ENCODE measurements at regions not wholly inside any gene's neighbourhood (a gene's known extent, or its start where the extent isn't known, plus 50 kb on each side); places are given as distances from the start of the nearest gene placed in this dataset.

DNA sequence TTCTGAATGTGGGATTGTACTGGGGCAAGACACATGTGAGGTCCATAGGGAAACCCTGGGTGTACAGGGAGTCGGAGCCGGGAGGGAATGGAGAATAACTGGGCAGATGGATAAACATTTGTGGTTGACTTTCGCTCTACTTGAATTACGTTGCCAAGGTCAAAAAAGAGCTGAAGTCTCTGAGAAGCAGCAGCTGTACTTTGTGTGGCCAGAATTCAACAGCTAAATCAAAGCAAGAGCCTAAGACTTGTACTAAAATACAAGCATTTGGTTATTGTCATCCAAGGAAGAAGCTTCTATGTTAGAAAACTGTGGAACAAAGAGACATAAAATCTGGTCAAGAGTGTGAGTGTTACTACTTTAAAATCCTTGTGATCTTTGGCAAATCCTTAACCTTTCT lies 457.2 kb downstream of the ARL4A start:
- Mint-ChIP-seq H3K9me3 (peaks cover 0 to 5% (median under 1%) of the 10 kb centered on the region in 6 donors), H3K4me3 (no peak overlapping the region), H3K36me3 (no peaks in the 10 kb centered on the region), H3K27ac (no peak overlapping the region), H3K27me3 (ENCODE audit: low read depth in 3 of 3) (peaks cover 0 to 3% (median 0%) of the 10 kb centered on the region in 3 donors), H3K4me1 (no peaks in the 10 kb centered on the region)
- no peak for DNase-seq

DNA sequence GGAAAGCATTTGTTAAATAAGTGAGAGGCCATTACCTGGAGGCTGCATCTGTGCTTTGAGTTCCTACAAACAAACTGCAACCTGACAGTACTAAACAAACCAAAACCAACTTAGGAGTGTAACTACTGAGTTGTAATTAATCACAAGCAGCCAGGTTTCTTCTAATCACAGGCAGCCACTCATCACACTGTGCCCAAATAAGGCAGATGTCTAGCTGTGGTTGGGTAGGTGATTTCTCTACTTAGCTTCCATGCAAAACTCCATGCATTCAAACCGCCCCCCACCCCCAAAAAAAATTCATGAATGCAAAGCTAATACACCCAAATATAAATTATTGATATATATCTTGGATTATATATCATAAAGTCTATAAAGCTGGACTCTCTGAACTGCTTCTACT lies 461.1 kb downstream of the ARL4A start:
- Mint-ChIP-seq H3K36me3 (no peaks in the 10 kb centered on the region), H3K9me3 (peaks cover 0 to 5% (median under 1%) of the 10 kb centered on the region in 6 donors), H3K4me1 (no peaks in the 10 kb centered on the region), H3K4me3 (no peak overlapping the region), H3K27ac (no peak overlapping the region), H3K27me3 (ENCODE audit: low read depth in 3 of 3) (peaks cover 0 to 3% (median 0%) of the 10 kb centered on the region in 3 donors)
- no peak for DNase-seq

DNA sequence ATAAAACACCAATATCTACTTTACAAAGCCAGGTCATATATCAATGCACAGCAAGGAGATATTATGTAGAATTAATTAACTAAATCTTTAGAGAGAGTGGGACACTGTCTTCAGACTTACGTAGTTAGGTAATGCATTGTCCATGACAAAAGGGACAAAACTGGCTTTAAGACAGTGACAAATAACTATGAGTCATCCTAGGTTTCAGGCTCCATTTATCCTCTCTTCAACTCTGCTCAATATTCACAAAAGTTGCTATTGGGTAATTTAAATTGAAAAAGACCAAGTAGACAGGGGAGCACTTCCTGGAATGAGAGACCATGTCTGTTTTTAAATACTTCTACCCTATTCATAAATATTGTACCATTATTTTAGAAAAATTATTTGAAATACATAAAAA lies 464.5 kb downstream of the ARL4A start:
- DNase-seq: no peak
- Mint-ChIP-seq H3K4me1 (no peaks in the 10 kb centered on the region), H3K4me3 (no peak overlapping the region), H3K36me3 (no peaks in the 10 kb centered on the region), H3K27me3 (ENCODE audit: low read depth in 3 of 3) (peaks cover 0 to 3% (median 0%) of the 10 kb centered on the region in 3 donors), H3K9me3 (no peaks in the 10 kb centered on the region), H3K27ac (no peak overlapping the region)

DNA sequence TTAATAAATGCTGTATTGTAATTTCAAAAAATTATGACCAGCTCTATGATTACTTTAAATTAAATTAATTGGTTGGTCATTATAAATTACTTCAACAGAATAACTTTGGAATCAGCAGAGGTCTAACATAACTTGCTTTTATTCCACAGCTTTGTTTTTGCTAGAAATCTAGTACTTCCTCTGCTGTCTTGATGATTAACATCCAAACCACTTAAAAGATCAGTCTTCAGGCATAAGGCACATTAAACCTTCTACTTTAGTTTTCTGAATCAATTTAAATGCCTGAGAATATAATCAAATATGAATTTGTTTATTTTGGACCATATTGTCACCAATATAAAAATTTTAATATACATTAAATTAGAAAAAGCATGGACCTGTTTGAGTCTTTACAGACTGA lies 465.3 kb downstream of the ARL4A start:
- no peaks in the 10 kb centered on the region for H3K9me3 Mint-ChIP-seq
- no peak overlapping the region for H3K27ac Mint-ChIP-seq
- no peak for DNase-seq
- peaks cover 0 to 3% (median 0%) of the 10 kb centered on the region in 3 donors for H3K27me3 Mint-ChIP-seq (ENCODE audit: low read depth in 3 of 3)
- H3K4me3 Mint-ChIP-seq: no peak overlapping the region
- no peaks in the 10 kb centered on the region for H3K36me3 Mint-ChIP-seq
- no peaks in the 10 kb centered on the region for H3K4me1 Mint-ChIP-seq

DNA sequence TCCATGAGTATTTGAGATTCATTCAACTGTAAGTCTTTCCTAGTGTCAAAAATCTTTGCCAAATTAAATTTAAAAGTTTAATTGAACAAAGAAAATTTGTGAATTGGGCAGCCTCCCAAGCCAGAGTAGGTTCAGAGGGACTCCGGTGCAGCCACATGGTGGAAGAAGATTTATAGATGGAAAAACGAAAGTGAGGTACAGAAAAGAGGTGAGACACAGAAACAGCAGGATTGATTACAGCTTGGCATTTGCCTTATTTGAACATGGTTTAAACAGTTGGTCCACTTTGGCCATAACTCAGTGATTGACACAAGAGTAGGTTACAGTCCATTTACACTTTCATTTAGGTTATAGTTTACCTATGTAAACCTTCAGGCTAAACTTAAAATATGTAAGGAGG lies 465.8 kb downstream of the ARL4A start:
- Mint-ChIP-seq H3K4me3 (no peak overlapping the region), H3K27ac (no peak overlapping the region), H3K4me1 (no peaks in the 10 kb centered on the region)

DNA sequence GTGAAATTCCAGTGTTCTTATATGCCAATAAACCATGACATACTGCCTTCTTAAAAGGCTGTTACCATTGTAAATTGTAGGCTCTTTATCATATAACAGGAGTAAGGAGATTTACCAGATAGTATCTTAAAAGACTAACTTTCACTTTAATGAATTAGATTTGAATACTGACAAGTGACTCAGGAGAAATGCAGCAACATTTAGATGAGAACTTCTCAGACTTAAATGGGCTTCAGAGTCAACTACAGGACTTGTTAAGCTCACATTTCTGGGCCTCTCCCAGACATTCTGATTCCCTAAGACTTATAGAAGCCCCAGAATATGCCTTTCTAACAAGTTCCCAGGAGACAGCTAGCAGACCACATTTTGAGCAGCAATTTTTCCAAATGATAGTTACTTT lies 466.3 kb downstream of the ARL4A start:
- peaks cover 0 to 3% (median 0%) of the 10 kb centered on the region in 3 donors for H3K27me3 Mint-ChIP-seq (ENCODE audit: low read depth in 3 of 3)
- no peak overlapping the region for H3K27ac Mint-ChIP-seq
- DNase-seq: no peak
- no peaks in the 10 kb centered on the region for H3K9me3 Mint-ChIP-seq
- no peaks in the 10 kb centered on the region for H3K4me1 Mint-ChIP-seq
- H3K36me3 Mint-ChIP-seq: no peaks in the 10 kb centered on the region
- H3K4me3 Mint-ChIP-seq: no peak overlapping the region

More for the DNA sequence above, 465.8 kb downstream of the ARL4A start:
- no peaks in the 10 kb centered on the region for H3K9me3 Mint-ChIP-seq
- DNase-seq: no peak
- H3K27me3 Mint-ChIP-seq (ENCODE audit: low read depth in 3 of 3): peaks cover 0 to 3% (median 0%) of the 10 kb centered on the region in 3 donors
- H3K36me3 Mint-ChIP-seq: no peaks in the 10 kb centered on the region

DNA sequence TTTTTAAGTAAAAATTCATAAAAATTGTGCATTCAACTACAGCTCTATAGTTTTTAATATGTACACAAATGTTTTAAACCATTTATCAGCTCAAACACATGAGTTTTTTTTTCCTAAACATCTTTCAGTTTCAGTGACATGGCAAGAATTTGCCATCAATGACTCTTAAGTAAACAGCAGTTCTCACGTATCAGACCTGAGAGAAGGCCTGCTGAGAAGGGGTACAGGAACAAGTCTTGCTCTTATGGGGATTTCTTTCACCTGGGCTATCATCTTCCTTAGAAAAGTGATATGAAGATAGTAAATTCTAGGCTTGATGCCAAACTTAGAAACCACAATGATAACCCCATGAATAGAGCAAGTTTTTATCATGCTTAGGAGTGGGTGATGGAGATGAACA lies 467.8 kb downstream of the ARL4A start:
- Mint-ChIP-seq H3K9me3 (peaks cover 0 to 5% (median 0%) of the 10 kb centered on the region in 6 donors), H3K4me1 (no peaks in the 10 kb centered on the region), H3K36me3 (no peaks in the 10 kb centered on the region), H3K27me3 (ENCODE audit: low read depth in 3 of 3) (peaks cover 0 to 3% (median 0%) of the 10 kb centered on the region in 3 donors), H3K27ac (no peak overlapping the region), H3K4me3 (no peak overlapping the region)
- no peak for DNase-seq

DNA sequence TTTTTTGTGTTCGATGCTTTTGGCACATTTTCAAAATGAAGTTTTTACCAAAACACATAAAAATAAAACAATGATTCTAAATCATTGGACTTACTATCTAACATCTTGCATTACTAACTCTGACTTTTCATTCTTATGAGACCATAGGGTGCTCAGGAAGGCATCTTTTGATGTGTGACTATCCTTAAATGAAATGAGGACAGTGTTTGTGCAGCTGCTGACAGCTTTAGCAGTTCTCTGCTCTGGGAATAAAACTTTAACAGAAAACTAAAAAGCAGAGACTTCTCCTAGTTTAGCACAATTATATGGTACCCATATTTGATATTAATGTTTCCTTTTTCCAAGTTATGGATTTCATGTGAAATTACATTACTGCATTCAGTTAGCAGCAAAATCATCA lies 471.6 kb downstream of the ARL4A start:
- Mint-ChIP-seq H3K27me3 (ENCODE audit: low read depth in 3 of 3) (peaks cover 0 to 3% (median 0%) of the 10 kb centered on the region in 3 donors), H3K36me3 (no peaks in the 10 kb centered on the region), H3K4me3 (no peak overlapping the region), H3K9me3 (peaks cover 0 to 5% (median 0%) of the 10 kb centered on the region in 6 donors), H3K4me1 (no peaks in the 10 kb centered on the region), H3K27ac (no peak overlapping the region)
- no peak for DNase-seq

DNA sequence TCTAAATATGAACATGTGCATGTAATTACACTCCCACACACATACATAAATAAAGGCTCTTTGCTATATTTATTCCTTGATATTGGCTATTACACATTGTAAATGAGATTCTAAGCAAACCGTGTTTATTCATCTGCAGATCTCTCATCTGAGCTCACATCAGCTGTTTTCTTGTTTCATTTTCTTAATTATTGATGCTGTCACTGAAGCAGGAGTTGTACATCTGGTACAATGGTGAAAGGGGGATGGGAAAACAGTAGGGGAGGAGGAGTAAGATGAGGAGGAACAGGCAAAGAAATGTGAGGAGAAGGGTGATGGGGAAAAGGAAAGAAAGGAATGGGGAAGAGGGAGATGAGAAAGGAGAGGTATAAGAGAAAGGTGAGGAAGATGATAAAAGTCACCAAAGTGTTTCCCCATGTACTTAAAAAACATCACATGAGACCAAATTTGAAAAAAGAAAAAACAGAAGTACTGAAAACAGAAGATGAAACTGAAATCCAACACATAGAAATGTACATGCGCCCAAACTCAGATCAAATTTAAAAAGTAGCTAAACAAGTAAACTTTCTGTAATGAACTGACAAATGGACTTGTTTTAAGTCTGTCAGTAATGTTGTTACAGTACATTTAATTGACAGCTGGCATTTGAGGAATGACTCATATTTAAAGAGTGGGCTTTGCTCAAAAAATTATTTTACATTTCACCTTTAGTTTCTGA lies 472.2 kb downstream of the ARL4A start:
- H3K27me3 Mint-ChIP-seq (ENCODE audit: low read depth in 3 of 3): peaks cover 0 to 3% (median 0%) of the 10 kb centered on the region in 3 donors
- DNase-seq: no peak
- peaks cover 0 to 5% (median 0%) of the 10 kb centered on the region in 6 donors for H3K9me3 Mint-ChIP-seq
- no peaks in the 10 kb centered on the region for H3K36me3 Mint-ChIP-seq
- H3K4me1 Mint-ChIP-seq: no peaks in the 10 kb centered on the region
- no peak overlapping the region for H3K27ac Mint-ChIP-seq
- no peak overlapping the region for H3K4me3 Mint-ChIP-seq

DNA sequence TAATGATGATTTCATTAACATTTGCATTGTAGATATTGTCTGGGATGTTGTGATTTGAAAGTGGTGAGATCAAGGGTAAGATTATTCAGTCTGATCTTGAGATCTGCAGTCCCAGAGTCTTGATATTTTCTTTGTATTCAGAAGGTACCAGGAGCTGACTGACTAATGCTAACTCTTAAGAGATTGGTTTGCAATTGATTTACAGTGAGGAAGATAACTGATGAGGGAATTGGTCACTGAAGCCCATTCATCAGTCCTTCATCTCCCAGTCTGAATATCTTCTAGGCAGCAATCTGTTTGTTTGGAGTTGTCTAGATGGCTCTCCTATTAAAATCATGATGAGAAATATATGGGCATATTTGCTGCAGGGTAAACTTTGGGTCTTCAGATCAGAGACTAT lies 473.7 kb downstream of the ARL4A start:
- H3K36me3 Mint-ChIP-seq: no peaks in the 10 kb centered on the region
- no peak overlapping the region for H3K4me3 Mint-ChIP-seq
- peaks cover 0 to 5% (median 0%) of the 10 kb centered on the region in 6 donors for H3K9me3 Mint-ChIP-seq
- H3K27me3 Mint-ChIP-seq (ENCODE audit: low read depth in 3 of 3): peaks cover 0 to 3% (median 0%) of the 10 kb centered on the region in 3 donors
- no peak for DNase-seq
- no peak overlapping the region for H3K27ac Mint-ChIP-seq
- no peaks in the 10 kb centered on the region for H3K4me1 Mint-ChIP-seq

DNA sequence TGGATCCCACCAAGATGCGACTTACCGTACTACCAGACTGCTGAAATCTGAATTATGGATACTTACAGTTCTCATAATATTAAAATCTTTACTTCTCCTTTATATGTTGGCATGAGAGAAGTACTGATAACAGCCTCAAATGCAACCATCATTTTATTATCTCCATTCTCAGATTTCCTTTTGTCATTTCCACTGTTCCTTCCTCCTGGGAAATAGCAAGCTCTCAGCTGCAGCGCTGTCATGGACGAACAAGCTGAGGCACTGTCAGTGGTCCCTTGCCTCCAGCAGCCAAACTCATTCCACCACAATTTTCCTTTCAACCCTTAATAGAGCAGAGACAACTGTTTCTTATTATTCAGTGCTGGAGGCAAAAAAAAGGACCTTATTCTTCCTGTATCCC lies 478.4 kb downstream of the ARL4A start:
- H3K27ac Mint-ChIP-seq: no peak overlapping the region

DNA sequence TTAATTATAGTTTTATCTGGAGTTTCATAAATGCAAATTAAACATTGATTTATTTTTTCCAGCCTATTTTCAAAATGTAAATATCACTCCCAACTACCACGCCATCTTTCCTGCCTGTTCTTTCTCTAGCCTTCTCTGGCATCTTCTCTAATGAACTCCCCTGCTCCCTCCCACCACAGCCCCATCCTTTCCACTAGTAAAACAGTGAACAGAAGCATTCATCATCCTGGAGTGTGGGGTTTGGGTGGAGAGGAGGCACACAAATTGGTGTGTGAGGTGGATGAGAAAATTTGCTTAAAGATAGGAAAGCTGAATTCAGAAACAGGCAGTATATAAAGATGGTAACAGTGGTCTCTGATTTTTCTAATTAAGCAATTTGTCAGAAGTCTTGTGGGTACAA lies 479.4 kb downstream of the ARL4A start:
- H3K27ac Mint-ChIP-seq: no peak overlapping the region

More for the DNA sequence above, 478.4 kb downstream of the ARL4A start:
- no peak for DNase-seq
- H3K4me1 Mint-ChIP-seq: no peaks in the 10 kb centered on the region
- no peaks in the 10 kb centered on the region for H3K36me3 Mint-ChIP-seq
- peaks cover 0 to 2% (median 0%) of the 10 kb centered on the region in 3 donors for H3K27me3 Mint-ChIP-seq (ENCODE audit: low read depth in 3 of 3)
- peaks cover 0 to 5% (median 0%) of the 10 kb centered on the region in 6 donors for H3K9me3 Mint-ChIP-seq
- H3K4me3 Mint-ChIP-seq: no peak overlapping the region

DNA sequence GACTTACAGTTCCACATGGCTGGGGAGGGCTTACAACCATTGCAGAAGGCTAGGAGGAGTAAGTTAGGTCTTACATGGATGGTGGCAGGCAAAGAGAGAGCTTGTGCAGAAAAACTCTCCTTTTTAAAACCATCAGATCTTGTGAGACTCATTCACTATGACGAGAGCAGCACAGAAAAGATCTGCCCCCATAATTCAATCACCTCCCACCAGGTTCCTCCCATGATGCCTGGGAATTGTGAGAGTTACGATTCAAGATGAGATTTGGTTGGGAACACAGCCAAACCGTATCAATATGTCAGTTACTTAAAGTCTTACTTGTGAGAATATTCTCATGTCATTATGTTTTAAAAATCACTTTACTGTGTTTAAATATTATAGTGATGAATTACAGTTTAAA lies 481.9 kb downstream of the ARL4A start:
- Mint-ChIP-seq H3K4me1 (no peaks in the 10 kb centered on the region), H3K27me3 (ENCODE audit: low read depth in 3 of 3) (peaks cover 0 to 2% (median 0%) of the 10 kb centered on the region in 3 donors)

More for the DNA sequence above, 479.4 kb downstream of the ARL4A start:
- no peak for DNase-seq
- no peaks in the 10 kb centered on the region for H3K4me1 Mint-ChIP-seq
- no peak overlapping the region for H3K4me3 Mint-ChIP-seq
- no peaks in the 10 kb centered on the region for H3K36me3 Mint-ChIP-seq
- peaks cover 0 to 5% (median 0%) of the 10 kb centered on the region in 6 donors for H3K9me3 Mint-ChIP-seq
- H3K27me3 Mint-ChIP-seq (ENCODE audit: low read depth in 3 of 3): peaks cover 0 to 2% (median 0%) of the 10 kb centered on the region in 3 donors

DNA sequence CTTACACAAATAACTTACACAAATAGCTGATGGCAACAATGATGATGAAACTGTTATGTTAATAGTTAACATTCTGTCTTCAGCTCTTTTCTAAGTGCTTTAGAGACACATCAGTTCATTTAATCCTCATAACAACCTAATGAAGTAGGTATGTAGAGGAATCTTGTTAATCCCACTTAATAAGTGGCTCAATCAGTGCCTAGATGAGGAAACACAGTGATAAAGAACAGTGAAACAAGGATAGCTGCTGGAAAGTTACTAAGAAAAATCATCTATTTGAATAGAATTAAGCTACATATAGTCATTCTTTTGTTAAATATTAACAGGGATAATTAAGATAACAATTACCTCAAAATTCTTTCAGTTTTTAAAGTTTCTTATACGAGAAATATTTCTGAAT lies 487.6 kb downstream of the ARL4A start:
- Mint-ChIP-seq H3K36me3 (no peaks in the 10 kb centered on the region), H3K4me3 (no peak overlapping the region), H3K4me1 (no peaks in the 10 kb centered on the region), H3K27ac (no peak overlapping the region), H3K9me3 (no peaks in the 10 kb centered on the region), H3K27me3 (ENCODE audit: low read depth in 3 of 3) (no peaks in the 10 kb centered on the region)
- DNase-seq: no peak

More for the DNA sequence above, 481.9 kb downstream of the ARL4A start:
- no peaks in the 10 kb centered on the region for H3K36me3 Mint-ChIP-seq
- DNase-seq: no peak
- H3K4me3 Mint-ChIP-seq: no peak overlapping the region
- peaks cover 0 to 5% (median 0%) of the 10 kb centered on the region in 6 donors for H3K9me3 Mint-ChIP-seq
- no peak overlapping the region for H3K27ac Mint-ChIP-seq
